SK-N-SH (cell line): ENCODE measurements at regions not wholly inside any gene's neighbourhood (a gene's known extent, or its start where the extent isn't known, plus 50 kb on each side); places are given as distances from the start of the nearest gene placed in this dataset.

Experiments
- TEAD4 ChIP-seq: IDR thresholded peaks from 2 replicates; pipeline ENCODE4 v1.4.0; 2012; ENCODE audit warnings: mild to moderate bottlenecking, borderline replicate concordance; ENCODE audit not compliant: insufficient read depth
- TF ChIP-seq, protein P1 (sequence below): fragments of 150-350 bp; IDR thresholded peaks from 2 replicates; pipeline ENCODE4 v1.6.1; 2017; ENCODE audit warnings: antibody characterized with exemption, low read length, low read depth, borderline replicate concordance

GRCh38 chr13:74024856-74025255, 109.3 kb downstream of the KLF12 start:
- TF ChIP-seq TEAD4 = no peak
- TF ChIP-seq, protein P1, sequence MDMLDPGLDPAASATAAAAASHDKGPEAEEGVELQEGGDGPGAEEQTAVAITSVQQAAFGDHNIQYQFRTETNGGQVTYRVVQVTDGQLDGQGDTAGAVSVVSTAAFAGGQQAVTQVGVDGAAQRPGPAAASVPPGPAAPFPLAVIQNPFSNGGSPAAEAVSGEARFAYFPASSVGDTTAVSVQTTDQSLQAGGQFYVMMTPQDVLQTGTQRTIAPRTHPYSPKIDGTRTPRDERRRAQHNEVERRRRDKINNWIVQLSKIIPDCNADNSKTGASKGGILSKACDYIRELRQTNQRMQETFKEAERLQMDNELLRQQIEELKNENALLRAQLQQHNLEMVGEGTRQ = no peak
